ENCODE measurements at regions not wholly inside any gene's neighbourhood (a gene's known extent, or its start where the extent isn't known, plus 50 kb on each side); places are given as distances from the start of the nearest gene placed in this dataset.
"Not testable (repeated sequence)": the region's sequence is repeated elsewhere in the genome, so short reads cannot be mapped to it uniquely, and the experiment has no call there.

GRCh38 chr10:23918839-23919238 lies 290.1 kb upstream of the KIAA1217 start:
- no peak overlapping the region for H3K4me3 ChIP-seq
- H3K9me3 ChIP-seq: peaks cover 0 to 6% (median 0%) of the 10 kb centered on the region in 11 donors

GRCh38 chr10:23927576-23928325 lies 281.2 kb upstream of the KIAA1217 start:
- ATAC-seq: peak in 3 of 8 donors; percentile 44 to 56 (median 51)
- Histone ChIP-seq H3K4me1 (peaks cover 0 to 6% (median 0%) of the 10 kb centered on the region in 9 donors), H3K27ac (no peak overlapping the region), H3K4me3 (no peak overlapping the region), H3K9me3 (no peaks in the 10 kb centered on the region), H3K27me3 (no peaks in the 10 kb centered on the region), H3K36me3 (no peaks in the 10 kb centered on the region)
- TF ChIP-seq CTCF (IDR thresholded peaks at IDR 0.05): no peak
- WGBS, 2 donors: 49 to 51% methylated on average over 8 of the region's 8 CpGs
- intact Hi-C loops (cut with DNase I): no loop called here
- DNase-seq: peak; percentile 15 to 24

More at GRCh38 chr10:23918839-23919238, 290.1 kb upstream of the KIAA1217 start:
- Histone ChIP-seq H3K27me3 (peaks cover 0 to 10% (median 0%) of the 10 kb centered on the region in 7 donors), H3K27ac (no peak overlapping the region), H3K36me3 (no peaks in the 10 kb centered on the region), H3K4me1 (no peaks in the 10 kb centered on the region)
- no peak for TF ChIP-seq CTCF (IDR thresholded peaks at IDR 0.05)
- ATAC-seq (peak in 3 of 8 donors; percentile 33 to 70 (median 33)), DNase-seq (no peak)
- intact Hi-C loops (cut with DNase I): no loop called here

- WGBS, 2 donors: 30 to 93% methylated on average over 3 of the region's 3 CpGs
- intact Hi-C loops (cut with DNase I); H3K27me3 ChIP-seq: not testable (repeated sequence)
These were observed 274.9 kb upstream of the KIAA1217 start for GRCh38 chr10:23934023-23934422.

GRCh38 chr10:23945845-23946244 lies 263.1 kb upstream of the KIAA1217 start:
- intact Hi-C loops (cut with DNase I): no loop called here
- no peaks in the 10 kb centered on the region for H3K9me3 ChIP-seq
- no peak overlapping the region for H3K4me3 ChIP-seq
- DNase-seq (no peak), ATAC-seq (no peak)
- no peak overlapping the region for H3K27ac ChIP-seq
- no peaks in the 10 kb centered on the region for H3K4me1 ChIP-seq
- 48 to 62% methylated on average over 2 of the region's 2 CpGs for WGBS, 2 donors
- no peak for TF ChIP-seq CTCF (IDR thresholded peaks at IDR 0.05)
- H3K36me3 ChIP-seq: no peaks in the 10 kb centered on the region
- H3K27me3 ChIP-seq: no peaks in the 10 kb centered on the region

More at GRCh38 chr10:23934023-23934422, 274.9 kb upstream of the KIAA1217 start:
- not testable (repeated sequence) for H3K9me3 ChIP-seq, ATAC-seq, H3K4me3 ChIP-seq, DNase-seq, H3K36me3 ChIP-seq, H3K27ac ChIP-seq, H3K4me1 ChIP-seq

- WGBS, 2 donors: 86 to 95% methylated on average over 6 of the region's 6 CpGs
- Histone ChIP-seq H3K9me3 (peaks cover 0 to 16% (median 0%) of the 10 kb centered on the region in 11 donors), H3K4me1 (no peaks in the 10 kb centered on the region), H3K27ac (no peak overlapping the region), H3K4me3 (no peak overlapping the region), H3K27me3 (no peaks in the 10 kb centered on the region), H3K36me3 (no peaks in the 10 kb centered on the region)
- TF ChIP-seq CTCF (IDR thresholded peaks at IDR 0.05): no peak
- DNase-seq: no peak
- ATAC-seq: no peak
- intact Hi-C loops (cut with DNase I): no loop called here
These were observed 257.1 kb upstream of the KIAA1217 start for GRCh38 chr10:23951841-23952240.

Measured in heart right ventricle (tissue), 16 donors.